GM12878 (cell line): ENCODE measurements at regions not wholly inside any gene's neighbourhood (a gene's known extent, or its start where the extent isn't known, plus 50 kb on each side); places are given as distances from the start of the nearest gene placed in this dataset.

ENCODE experiments used
- CTCF ChIP-seq, 3 experiments: IDR thresholded peaks in 2 of 3; conservative IDR thresholded peaks in 1 of 3; 2 replicates each; pipeline ENCODE4 v1.5.1; 2011; ENCODE audit warnings: low read depth in 3 of 3, low read length in 3 of 3, mild to moderate bottlenecking in 3 of 3, control low read depth in 2 of 3, moderate library complexity in 2 of 3, inconsistent platforms in 1 of 3, mixed read lengths in 1 of 3; ENCODE audit not compliant: control insufficient read depth in 2 of 3, insufficient read depth in 1 of 3; ENCODE audit errors: extremely low read depth in 1 of 3
- TAF1 ChIP-seq: IDR thresholded peaks from 2 replicates; pipeline ENCODE4 v1.6.1; 2011; ENCODE audit warnings: mild to moderate bottlenecking, low read depth, low read length, borderline replicate concordance
- ZBTB4 ChIP-seq: fragments of 450-650 bp; formaldehyde crosslinking; IDR thresholded peaks from 2 replicates; pipeline ENCODE4 v1.4.0; 2022; ENCODE audit warnings: mild to moderate bottlenecking, moderate library complexity

GRCh38 chr3:5301651-5302297, 114.3 kb downstream of the EDEM1 start:
- TF ChIP-seq CTCF (IDR thresholded peaks at IDR 0.05 in 2 of 3, conservative IDR thresholded peaks at IDR 0.05 in 1 of 3; ENCODE audit: control insufficient read depth in 2 of 3, extremely low read depth in 1 of 3, insufficient read depth in 1 of 3, low read depth in 3 of 3, low read length in 3 of 3) (no peak), ZBTB4 (CRISPR knock-in tag) (no peak), TAF1 (no peak)
